SHP77 treated with DMSO at 0.1 percent for 48 hours (cell line): ENCODE measurements at regions not wholly inside any gene's neighbourhood (a gene's known extent, or its start where the extent isn't known, plus 50 kb on each side); places are given as distances from the start of the nearest gene placed in this dataset.

Source experiments
- DNase-seq: peaks from one replicate; lab custom pipeline; 2025; lab: John Stamatoyannopoulos, UW

DNA sequence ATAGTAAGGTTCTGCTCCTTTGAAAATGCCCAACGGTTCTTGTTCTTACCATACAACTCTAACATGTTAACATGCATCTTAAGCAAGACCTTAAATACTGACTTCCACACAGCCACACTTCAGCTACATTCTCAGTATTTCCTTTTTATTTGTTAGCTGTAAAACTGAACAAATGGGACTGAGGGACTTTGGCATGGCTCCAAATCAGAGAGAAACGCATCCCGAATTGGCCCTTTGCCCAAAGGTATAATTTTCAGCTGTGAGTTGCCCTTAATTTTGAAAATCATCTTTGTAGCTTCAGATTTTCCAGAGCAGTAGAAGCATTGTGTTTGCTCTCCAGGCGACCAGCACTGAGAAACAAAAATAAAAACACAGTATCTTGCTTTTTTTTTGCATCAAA is 56.4 kb downstream of the NEUROD6 start:
- DNase-seq, result no peak

- DNase-seq, result no peak
These were observed 68.7 kb downstream of the NEUROD6 start for GRCh38 chr7:31271641-31272405.

DNA sequence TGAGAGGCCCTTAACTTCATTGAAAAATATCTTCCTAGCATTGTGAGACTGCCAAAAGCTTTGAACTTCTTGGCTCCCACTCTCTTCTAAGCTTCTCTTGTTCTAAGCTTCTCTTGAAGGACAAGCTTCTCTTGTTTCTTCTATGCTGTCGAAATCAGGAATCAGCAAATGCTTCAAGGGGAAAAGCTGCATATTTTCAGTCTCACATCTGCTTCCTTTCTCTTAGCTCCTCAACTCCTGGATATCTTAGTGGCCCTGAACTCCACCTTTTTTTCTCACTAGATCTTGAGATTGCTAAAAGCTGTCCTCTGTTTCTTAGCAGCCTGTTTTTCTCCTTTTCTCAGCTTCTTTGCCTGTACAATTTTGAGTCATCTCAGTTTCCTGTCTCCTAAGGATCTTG is 73.0 kb downstream of the NEUROD6 start:
- DNase-seq, result no peak

GRCh38 chr7:31263338-31263737 is 77.2 kb downstream of the NEUROD6 start:
- DNase-seq, result no peak

DNA sequence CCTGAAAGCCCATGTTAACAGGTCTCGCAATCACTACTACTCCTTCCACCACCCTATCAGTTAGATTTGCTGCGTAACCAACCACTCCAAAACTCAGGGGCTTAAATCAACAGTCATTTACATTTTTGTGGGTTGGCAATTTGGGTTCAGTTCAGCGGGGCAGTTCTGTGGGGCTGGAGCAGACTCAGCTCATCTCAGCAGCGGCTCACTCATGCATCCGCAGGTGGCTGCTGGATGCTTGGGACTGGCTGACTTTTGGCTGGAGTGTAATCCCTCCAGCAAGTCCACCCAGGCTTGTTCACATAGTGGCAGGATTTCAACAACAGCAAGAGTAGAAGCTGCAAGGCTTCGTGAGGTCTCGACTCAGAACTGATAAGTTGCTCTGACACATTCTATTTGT is 79.2 kb downstream of the NEUROD6 start:
- DNase-seq, result no peak

- DNase-seq, result no peak
These were observed 79.7 kb downstream of the NEUROD6 start for GRCh38 chr7:31260851-31261250.

- DNase-seq, result no peak
These were observed 82.1 kb downstream of the NEUROD6 start for GRCh38 chr7:31258391-31258790.

- no peak for DNase-seq
These were observed 84.0 kb downstream of the NEUROD6 start for GRCh38 chr7:31256506-31256905.

DNA sequence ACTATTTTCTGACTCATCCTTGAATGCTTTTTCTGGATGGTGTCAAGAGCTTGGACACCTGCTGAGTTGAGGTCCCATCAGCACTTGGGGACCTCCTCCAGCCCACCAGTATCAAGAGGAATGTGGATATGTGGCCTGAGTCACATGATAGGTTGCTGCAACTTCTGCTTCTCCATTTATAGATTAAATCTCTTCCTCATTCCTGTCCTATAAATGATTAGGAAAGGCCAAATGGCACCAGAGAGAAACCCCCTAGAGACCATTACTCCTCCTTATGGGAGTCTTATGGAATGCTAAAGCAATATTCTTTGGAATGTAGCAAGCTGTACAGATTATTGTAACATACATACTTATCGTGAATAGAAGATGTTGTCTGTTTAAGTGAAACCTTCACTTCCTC is 85.6 kb downstream of the NEUROD6 start:
- no peak for DNase-seq

DNA sequence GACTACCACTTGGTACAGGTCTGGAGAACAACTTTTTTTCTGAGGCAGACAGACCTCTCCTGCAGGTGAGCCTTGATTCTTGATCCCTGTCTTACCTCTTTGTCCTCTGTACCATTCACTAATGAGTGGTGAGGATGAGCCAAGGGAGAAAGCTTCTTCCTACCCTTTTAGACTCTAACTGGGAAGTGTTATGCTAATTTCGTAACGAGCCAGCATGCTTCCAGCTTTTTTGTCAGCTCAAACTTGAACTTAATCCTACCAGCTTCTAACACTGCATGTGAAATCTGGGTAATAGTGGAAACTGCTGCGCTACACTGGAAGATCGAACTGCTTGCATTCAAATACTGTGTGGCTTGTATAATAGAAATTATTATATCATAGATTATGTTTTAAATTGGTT is 87.0 kb downstream of the NEUROD6 start:
- DNase-seq, result no peak

DNA sequence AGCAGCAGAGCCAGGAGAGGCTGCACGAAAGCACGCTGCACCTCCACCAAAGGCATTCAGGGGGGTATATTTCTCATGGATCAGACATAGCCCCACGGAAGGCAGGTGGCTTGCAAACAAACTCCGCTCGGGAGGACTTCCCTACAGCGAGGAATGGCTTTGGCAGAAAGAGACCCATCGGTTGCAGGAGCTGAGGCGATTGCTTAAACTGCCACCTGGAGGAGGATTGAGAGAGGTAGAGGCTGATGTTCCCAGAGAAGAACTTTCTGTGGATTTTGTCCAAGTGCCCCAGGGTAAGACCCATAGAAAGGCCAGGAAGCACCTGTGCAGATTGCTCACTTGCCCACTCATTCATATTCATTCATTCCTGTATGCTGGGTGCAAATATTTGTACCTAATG is 89.1 kb downstream of the NEUROD6 start:
- DNase-seq, result no peak

GRCh38 chr7:31249671-31250070 is 90.9 kb downstream of the NEUROD6 start:
- no peak for DNase-seq

- DNase-seq, result no peak
These were observed 103.7 kb downstream of the NEUROD6 start for GRCh38 chr7:31236868-31237267.

DNA sequence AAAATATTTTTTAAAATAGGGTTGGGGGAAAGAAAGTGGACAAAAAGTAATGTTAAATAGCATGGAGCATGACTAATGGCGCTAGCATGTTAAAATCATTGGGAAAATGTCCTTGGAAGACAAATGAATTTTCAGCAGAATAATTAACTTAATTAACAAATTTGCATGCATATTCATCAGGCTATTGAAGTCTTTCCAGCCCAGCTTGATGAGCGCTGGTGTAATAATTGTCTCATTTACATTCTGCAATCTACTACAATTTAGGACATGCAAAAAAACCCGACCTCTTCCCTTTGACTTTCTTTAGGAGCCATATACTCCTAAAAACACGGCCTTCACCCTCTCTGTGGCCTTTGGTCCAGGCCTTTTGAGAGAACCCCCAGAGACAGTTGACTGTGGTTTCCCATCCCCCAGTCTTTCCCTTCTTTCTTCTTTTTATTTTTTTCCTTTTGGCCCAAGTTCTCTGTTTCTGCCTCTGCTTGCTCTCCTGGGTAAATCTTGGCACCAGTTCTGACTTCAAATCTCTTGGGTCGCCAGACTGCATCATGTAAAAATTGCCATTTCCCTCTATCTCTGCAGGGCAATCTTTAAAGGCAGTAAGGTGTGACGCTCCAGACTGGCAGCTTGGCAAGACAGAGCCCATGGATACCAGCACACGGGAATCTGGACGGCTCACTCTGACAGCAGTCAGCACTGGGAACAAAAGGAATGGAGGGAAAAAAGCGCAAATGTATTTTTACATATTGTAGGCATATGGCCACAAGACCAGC is 105.5 kb downstream of the NEUROD6 start:
- no peak for DNase-seq

GRCh38 chr7:31228957-31229356 is 111.6 kb downstream of the NEUROD6 start:
- DNase-seq, result no peak

GRCh38 chr7:31214751-31215150 is 125.8 kb downstream of the NEUROD6 start:
- no peak for DNase-seq

DNA sequence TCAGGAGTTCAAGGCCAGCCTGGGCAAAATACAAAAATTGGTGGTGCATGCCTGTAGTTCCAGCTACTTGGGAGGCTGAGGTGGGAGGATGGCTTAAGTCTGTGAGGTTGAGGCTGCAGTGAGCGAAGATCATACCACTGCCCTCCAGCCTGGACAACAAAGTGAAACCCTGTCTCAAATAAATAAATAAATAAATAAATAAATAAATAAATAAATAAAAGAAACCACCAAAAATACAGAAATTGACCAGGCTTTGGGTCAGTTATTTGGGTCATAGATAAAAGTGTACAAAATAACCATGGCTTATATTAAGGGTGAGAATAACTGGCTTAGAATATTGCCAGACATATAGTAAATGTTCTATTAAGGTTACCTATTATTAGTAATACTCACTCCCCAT is 129.2 kb downstream of the NEUROD6 start:
- DNase-seq, result no peak

GRCh38 chr7:31204071-31204470 is 136.5 kb downstream of the NEUROD6 start:
- no peak for DNase-seq

- no peak for DNase-seq
These were observed 137.0 kb downstream of the NEUROD6 start for GRCh38 chr7:31203551-31203950.

GRCh38 chr7:31202801-31203200 is 137.7 kb downstream of the NEUROD6 start:
- DNase-seq, result no peak

GRCh38 chr7:31192986-31193385 is 140.9 kb downstream of the ADCYAP1R1 start:
- DNase-seq, result peak; percentile 50

DNA sequence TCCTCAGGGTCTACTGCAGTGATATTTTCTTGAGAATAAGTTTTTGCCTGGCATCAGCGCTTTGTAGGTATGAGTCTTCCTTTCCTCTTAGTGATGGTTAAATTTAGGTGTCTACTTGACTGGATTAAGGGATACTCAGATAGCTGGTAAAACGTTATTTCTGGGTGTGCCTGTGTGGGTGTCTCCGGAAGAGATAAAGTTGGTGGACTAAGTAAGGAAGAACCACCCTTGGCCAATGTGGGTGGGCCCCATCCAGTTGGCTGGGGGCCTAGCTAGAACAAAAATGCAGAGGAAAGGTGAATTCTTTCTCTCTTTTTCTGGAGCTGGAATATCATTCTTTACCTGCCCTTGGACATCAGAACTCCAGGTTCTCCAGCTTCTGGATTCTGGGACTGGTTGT is 138.8 kb downstream of the ADCYAP1R1 start:
- no peak for DNase-seq

GRCh38 chr7:31186202-31186601 is 134.1 kb downstream of the ADCYAP1R1 start:
- no peak for DNase-seq

DNA sequence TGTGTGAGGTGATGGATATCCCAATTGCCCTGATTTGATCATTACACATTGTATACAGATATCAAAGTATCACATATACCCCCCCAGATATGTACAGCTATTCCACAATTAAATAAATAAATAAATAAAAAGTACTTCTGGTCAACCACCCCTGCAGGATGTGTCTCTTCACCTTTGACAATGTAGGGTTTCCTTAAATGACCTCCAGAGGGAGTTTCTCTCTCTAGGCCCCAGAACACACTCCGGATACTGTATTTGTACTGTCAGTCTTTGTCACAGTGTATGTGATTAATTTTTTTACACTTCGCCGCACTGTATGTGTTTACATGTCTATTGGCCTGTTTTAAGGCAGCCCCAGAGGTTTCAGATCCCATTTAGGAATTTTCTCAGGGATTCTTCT is 123.6 kb downstream of the ADCYAP1R1 start:
- DNase-seq, result no peak
